ENCODE measurements at regions not wholly inside any gene's neighbourhood (a gene's known extent, or its start where the extent isn't known, plus 50 kb on each side); places are given as distances from the start of the nearest gene placed in this dataset.

DNA sequence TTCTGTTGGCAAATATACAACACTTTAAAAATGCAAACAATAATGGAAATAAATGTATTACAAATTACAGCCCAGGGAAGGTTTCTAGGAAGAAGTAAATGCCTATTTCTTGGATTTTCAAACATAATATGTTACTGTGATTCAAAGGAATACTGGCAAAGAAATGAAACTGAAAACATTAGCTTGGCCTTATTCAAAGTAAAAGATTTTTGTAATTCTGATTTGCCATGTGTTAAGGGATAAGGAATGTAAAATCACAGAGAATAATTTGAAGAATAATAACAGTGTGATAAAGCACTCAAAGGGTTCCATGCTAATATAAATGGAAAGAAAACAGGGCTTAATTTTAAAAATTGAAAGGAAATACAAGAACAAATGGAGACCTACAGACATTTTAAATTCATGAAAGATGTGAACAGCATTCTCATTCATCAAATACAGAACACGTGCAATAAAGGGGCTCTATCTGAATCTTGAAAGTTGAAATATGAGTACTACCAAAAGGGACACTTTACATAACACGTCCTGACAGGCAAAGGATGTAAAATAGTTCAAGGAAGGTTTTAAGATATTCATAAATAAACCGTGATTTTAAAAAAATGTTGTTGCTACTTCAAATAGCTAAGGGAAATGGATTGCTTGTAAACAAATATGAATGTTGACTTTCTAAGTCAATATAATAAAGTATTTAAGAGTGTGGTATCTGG is 138.1 kb downstream of the RFPL4B start:
- POLR2A ChIA-PET = interaction anchor here (0.5 kb wide), 1 partner anchor 10 kb away, joined by 3 read pairs; no protein-coding TSS in a partner anchor
- TF ChIP-seq, protein P1, sequence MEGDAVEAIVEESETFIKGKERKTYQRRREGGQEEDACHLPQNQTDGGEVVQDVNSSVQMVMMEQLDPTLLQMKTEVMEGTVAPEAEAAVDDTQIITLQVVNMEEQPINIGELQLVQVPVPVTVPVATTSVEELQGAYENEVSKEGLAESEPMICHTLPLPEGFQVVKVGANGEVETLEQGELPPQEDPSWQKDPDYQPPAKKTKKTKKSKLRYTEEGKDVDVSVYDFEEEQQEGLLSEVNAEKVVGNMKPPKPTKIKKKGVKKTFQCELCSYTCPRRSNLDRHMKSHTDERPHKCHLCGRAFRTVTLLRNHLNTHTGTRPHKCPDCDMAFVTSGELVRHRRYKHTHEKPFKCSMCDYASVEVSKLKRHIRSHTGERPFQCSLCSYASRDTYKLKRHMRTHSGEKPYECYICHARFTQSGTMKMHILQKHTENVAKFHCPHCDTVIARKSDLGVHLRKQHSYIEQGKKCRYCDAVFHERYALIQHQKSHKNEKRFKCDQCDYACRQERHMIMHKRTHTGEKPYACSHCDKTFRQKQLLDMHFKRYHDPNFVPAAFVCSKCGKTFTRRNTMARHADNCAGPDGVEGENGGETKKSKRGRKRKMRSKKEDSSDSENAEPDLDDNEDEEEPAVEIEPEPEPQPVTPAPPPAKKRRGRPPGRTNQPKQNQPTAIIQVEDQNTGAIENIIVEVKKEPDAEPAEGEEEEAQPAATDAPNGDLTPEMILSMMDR (IDR thresholded peaks at IDR 0.05; ENCODE audit: insufficient read depth, low read depth, low read length) = no peak
- Histone ChIP-seq H3K4me3 (ENCODE audit: low read depth, low read length) (no peak overlapping the region), H3K36me3 (ENCODE audit: control insufficient read depth, insufficient read depth, low read length) (no peaks in the 10 kb centered on the region), H3K27me3 (ENCODE audit: control insufficient read depth, insufficient read depth, low read length) (no peaks in the 10 kb centered on the region)
- CTCF ChIA-PET = no interaction called here
- DNase-seq (ENCODE audit: low read depth) = no peak

DNA sequence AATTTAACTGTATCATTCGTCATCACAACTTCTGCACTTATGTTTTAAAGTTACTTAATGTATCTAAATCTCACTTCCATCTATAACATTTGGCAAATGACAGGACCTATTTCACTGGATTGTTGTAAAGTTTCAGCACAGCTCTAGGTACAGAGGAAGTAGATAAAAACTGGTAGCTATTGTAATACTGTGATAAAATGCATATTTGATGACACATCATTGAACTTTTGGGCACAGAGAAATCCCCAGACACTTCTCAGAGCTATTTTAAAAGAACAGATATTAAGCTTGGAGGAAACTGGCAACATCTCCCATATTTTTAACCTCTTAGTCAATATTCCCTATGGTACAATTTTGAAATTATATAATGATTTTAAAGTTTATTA is 138.7 kb downstream of the RFPL4B start:
- no peaks in the 10 kb centered on the region for H3K36me3 ChIP-seq (ENCODE audit: control insufficient read depth, insufficient read depth, low read length)
- TF ChIP-seq, protein P1 (IDR thresholded peaks at IDR 0.05; ENCODE audit: insufficient read depth, low read depth, low read length) = no peak
- DNase-seq (ENCODE audit: low read depth) = no peak
- no peak overlapping the region for H3K4me3 ChIP-seq (ENCODE audit: low read depth, low read length)
- POLR2A ChIA-PET = no interaction called here
- H3K27me3 ChIP-seq (ENCODE audit: control insufficient read depth, insufficient read depth, low read length) = no peaks in the 10 kb centered on the region
- CTCF ChIA-PET = no interaction called here

DNA sequence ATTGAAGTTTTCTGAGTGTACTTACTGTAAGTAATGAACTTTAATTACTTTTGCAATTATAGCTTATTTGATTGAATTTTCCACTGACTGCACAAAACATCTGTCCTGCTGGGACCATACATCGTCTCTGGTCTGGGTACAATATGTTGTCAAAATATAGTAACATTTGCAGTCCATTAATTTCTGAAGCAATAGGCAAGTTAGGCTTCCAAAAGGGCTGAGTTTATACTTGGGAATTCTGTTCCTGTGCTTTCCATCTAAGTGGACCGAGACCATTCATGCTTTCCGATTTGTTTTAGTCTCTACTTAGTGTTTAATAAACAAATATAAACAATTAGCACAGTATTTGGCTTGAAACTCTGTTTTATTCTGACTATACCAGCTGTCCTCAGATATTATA is 139.3 kb downstream of the RFPL4B start:
- Histone ChIP-seq H3K4me3 (ENCODE audit: low read depth, low read length) (no peak overlapping the region), H3K36me3 (ENCODE audit: control insufficient read depth, insufficient read depth, low read length) (no peaks in the 10 kb centered on the region), H3K27me3 (ENCODE audit: control insufficient read depth, insufficient read depth, low read length) (no peaks in the 10 kb centered on the region)
- POLR2A ChIA-PET = no interaction called here
- TF ChIP-seq, protein P1 (IDR thresholded peaks at IDR 0.05; ENCODE audit: insufficient read depth, low read depth, low read length) = no peak
- CTCF ChIA-PET = no interaction called here
- no peak for DNase-seq (ENCODE audit: low read depth)

DNA sequence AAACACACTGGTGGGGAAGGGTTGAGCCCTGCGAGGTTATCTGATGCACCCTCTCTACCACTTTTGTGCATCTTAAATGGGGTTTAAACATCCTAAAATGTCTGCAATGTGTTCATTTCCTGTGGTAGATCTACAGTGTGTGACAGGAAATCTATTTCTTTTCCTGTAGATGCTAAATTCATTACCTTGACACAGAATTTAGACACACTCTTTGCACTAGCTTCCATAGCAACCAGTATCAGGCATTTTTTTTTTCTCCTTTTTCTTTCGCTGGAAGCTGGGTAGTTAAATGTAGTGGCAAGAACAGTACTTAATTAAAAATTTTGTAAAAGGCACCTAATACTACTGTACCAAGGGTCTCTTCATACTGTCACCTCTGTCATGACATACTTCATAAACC is 141.1 kb downstream of the RFPL4B start:
- H3K36me3 ChIP-seq (ENCODE audit: control insufficient read depth, insufficient read depth, low read length) = no peaks in the 10 kb centered on the region
- ChIA-PET CTCF (no interaction called here), POLR2A (no interaction called here)
- DNase-seq (ENCODE audit: low read depth) = no peak
- H3K4me3 ChIP-seq (ENCODE audit: low read depth, low read length) = no peak overlapping the region
- TF ChIP-seq, protein P1 (IDR thresholded peaks at IDR 0.05; ENCODE audit: insufficient read depth, low read depth, low read length) = no peak
- no peaks in the 10 kb centered on the region for H3K27me3 ChIP-seq (ENCODE audit: control insufficient read depth, insufficient read depth, low read length)

DNA sequence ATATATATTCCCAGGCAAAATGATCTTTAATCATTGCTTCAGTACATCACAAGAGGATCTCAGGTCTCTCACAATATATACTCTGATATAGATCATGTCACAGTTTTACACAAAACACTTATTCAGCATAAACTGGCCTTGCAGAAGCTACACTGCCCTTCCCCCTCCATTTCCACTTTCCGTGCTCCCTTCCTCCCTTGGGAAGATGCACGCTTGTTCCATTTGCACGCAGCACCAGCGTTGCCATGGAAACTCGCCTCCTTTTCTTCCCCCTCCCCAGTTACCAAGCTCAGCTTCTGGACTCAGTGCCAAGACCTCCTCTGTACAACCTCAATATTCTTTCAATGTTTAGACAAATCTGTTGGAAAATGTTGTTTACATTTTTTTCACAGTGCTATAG is 154.6 kb downstream of the RFPL4B start:
- Histone ChIP-seq H3K36me3 (ENCODE audit: control insufficient read depth, insufficient read depth, low read length) (no peaks in the 10 kb centered on the region), H3K4me3 (ENCODE audit: low read depth, low read length) (no peak overlapping the region), H3K27me3 (ENCODE audit: control insufficient read depth, insufficient read depth, low read length) (no peaks in the 10 kb centered on the region)
- CTCF ChIA-PET = interaction anchor here (1.0 to 1.1 kb wide), 2 partner anchors 117 to 120 kb away, joined by 3 to 5 read pairs; no protein-coding TSS in a partner anchor
- DNase-seq (ENCODE audit: low read depth) = no peak
- TF ChIP-seq, protein P1 (IDR thresholded peaks at IDR 0.05; ENCODE audit: insufficient read depth, low read depth, low read length) = no peak
- POLR2A ChIA-PET = no interaction called here

Data from BJ (cell line).